ENCODE measurements at regions not wholly inside any gene's neighbourhood (a gene's known extent, or its start where the extent isn't known, plus 50 kb on each side); places are given as distances from the start of the nearest gene placed in this dataset.
A peak's percentile ranks its signal among the peaks of the same experiment; 100 is the strongest.

DNA sequence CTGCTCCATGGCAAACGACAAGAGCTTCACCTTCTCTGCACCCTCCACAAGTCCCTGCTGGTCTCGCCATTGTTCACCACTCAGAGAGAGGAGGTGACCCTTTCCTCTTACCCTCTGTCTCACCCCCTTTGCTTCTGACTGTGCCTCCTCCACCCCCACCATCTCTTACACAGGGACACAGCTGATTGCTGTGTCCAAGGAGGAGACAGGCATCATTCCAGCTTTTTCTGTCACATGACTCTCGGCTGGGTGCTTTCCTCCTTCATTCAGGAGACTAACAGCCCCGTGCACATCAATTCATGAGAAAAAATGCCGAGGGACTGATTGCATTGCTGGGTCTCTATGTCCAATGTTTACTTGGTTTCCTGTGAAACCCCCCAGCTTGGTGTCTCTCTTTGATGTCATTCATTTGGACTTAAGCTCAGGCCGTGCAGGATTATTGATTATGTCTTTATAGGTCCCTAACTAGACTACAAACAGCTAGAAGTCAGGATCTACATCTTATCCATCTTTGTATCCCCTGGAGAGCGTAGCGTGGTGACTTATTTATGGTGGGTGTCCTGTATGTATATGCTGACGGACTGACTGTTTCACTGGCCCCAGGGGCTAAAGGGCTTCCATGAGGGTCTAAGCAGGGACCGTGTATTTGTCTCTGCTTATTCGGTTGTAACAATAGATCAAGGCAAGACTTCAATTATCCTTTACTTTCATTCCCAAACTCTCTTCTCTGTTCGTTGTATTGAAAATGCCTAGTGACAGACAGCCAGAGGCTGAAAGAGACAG lies 82.2 kb upstream of the CDH13 start:
- no peak overlapping the region for H3K18ac ChIP-seq (ENCODE audit: extremely low read depth, low read length)
- POLR2A ChIA-PET (ENCODE audit: partially characterized antibody) = no interaction called here
- no peak for TF ChIP-seq GTF2F1 (IDR thresholded peaks at IDR 0.05; ENCODE audit: borderline replicate concordance, low read depth, low read length)
- no peak for TF ChIP-seq TCF12 (IDR thresholded peaks at IDR 0.05; ENCODE audit: low read depth, low read length)
- no peak for TF ChIP-seq CEBPB (IDR thresholded peaks at IDR 0.05; ENCODE audit: low read depth, low read length)
- TF ChIP-seq, protein P1, sequence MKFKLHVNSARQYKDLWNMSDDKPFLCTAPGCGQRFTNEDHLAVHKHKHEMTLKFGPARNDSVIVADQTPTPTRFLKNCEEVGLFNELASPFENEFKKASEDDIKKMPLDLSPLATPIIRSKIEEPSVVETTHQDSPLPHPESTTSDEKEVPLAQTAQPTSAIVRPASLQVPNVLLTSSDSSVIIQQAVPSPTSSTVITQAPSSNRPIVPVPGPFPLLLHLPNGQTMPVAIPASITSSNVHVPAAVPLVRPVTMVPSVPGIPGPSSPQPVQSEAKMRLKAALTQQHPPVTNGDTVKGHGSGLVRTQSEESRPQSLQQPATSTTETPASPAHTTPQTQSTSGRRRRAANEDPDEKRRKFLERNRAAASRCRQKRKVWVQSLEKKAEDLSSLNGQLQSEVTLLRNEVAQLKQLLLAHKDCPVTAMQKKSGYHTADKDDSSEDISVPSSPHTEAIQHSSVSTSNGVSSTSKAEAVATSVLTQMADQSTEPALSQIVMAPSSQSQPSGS (IDR thresholded peaks at IDR 0.05; ENCODE audit: low read length) = no peak
- TF ChIP-seq PHF8 (conservative IDR thresholded peaks at IDR 0.05; ENCODE audit: low read depth, low read length) = no peak
- TF ChIP-seq CREB1 (IDR thresholded peaks at IDR 0.05) = no peak
- TF ChIP-seq MAFK (IDR thresholded peaks at IDR 0.05; ENCODE audit: low read depth, low read length) = no peak
- TF ChIP-seq SAP30 (IDR thresholded peaks at IDR 0.05; ENCODE audit: insufficient read depth, insufficient replicate concordance, low read length) = no peak
- TF ChIP-seq BRCA1 (IDR thresholded peaks at IDR 0.05; ENCODE audit: low read depth, low read length) = no peak
- TF ChIP-seq SIRT6 (IDR thresholded peaks at IDR 0.05; ENCODE audit: low read length) = no peak
- no peak for TF ChIP-seq POLR2A (IDR thresholded peaks at IDR 0.05; ENCODE audit: control extremely low read depth in 1 of 2, low read depth in 2 of 2, low read length in 2 of 2)
- TF ChIP-seq TAF1 (IDR thresholded peaks at IDR 0.05; ENCODE audit: low read depth, low read length) = no peak
- no peak for TF ChIP-seq RXRA (IDR thresholded peaks at IDR 0.05; ENCODE audit: insufficient read depth, low read depth, low read length)

More for the DNA sequence above, 82.2 kb upstream of the CDH13 start:
- DNase-seq (ENCODE audit: low read depth in 1 of 2, low spot score in 2 of 2) (no peak), FAIRE-seq (no peak)
- no peak overlapping the region for H2AFZ ChIP-seq (ENCODE audit: low read length)
- H3K56ac ChIP-seq (replicated peaks; ENCODE audit: insufficient read length, low read depth, low read length) = no peak overlapping the region
- CTCF ChIA-PET (ENCODE audit: partially characterized antibody) = interaction anchor here (0.7 to 1.2 kb wide), 2 partner anchors 9 to 513 kb away, joined by 3 read pairs; no protein-coding TSS in a partner anchor
- no peaks in the 10 kb centered on the region for H4K20me1 ChIP-seq (replicated peaks in 1 of 2; ENCODE audit: control insufficient read depth in 1 of 2, insufficient read depth in 2 of 2, low read length in 2 of 2)
- H4K8ac ChIP-seq (ENCODE audit: extremely low read depth, insufficient read depth, low read length) = peak overlapping the region; percentile 7; the same call in 1 of the 2 replicates
- H3K36me3 ChIP-seq (ENCODE audit: control insufficient read depth in 2 of 4, insufficient read depth in 4 of 4, low read length in 3 of 4) = no peaks in the 10 kb centered on the region
- 87% methylated on average over 12 of the region's 12 CpGs; no CpG with 5 or more reads in 1 of the 2 experiments for WGBS, 2 experiments (ENCODE audit: extremely low coverage in 1 of 2, insufficient coverage in 1 of 2, insufficient read length in 1 of 2, insufficient replicate concordance in 2 of 2, low coverage in 1 of 2, low lambda C conversion rate in 2 of 2, missing lambda C conversion rate in 1 of 2)
- no peak overlapping the region for H4K5ac ChIP-seq (ENCODE audit: insufficient read length, low read depth, low read length)
- no peaks in the 10 kb centered on the region for H3K79me2 ChIP-seq (ENCODE audit: control insufficient read depth in 1 of 2, insufficient read depth in 2 of 2, low read length in 2 of 2)
- H3K4me2 ChIP-seq (ENCODE audit: insufficient read depth in 1 of 2, low read depth in 2 of 2, low read length in 2 of 2) = no peak overlapping the region
- H2BK20ac ChIP-seq (ENCODE audit: low read length) = no peak overlapping the region
- no peak overlapping the region for H3K23ac ChIP-seq (ENCODE audit: insufficient read length)
- H3K9ac ChIP-seq (replicated peaks in 1 of 4; ENCODE audit: extremely low read depth in 1 of 4, low read depth in 3 of 4, low read length in 3 of 4) = no peak overlapping the region
- H2BK5ac ChIP-seq (ENCODE audit: low read depth, low read length) = no peak overlapping the region
- no peak overlapping the region for H3K14ac ChIP-seq (ENCODE audit: insufficient read length)
- no peak overlapping the region for H2BK12ac ChIP-seq (ENCODE audit: low read depth, low read length)
- H2AK5ac ChIP-seq (ENCODE audit: low read depth, low read length) = no peak overlapping the region
- H2BK15ac ChIP-seq (ENCODE audit: low read length) = no peak overlapping the region
- no peaks in the 10 kb centered on the region for H3K27me3 ChIP-seq (replicated peaks in 1 of 4; ENCODE audit: control insufficient read depth in 3 of 4, extremely low read depth in 1 of 4, insufficient read depth in 3 of 4, low read length in 3 of 4)
- no peak overlapping the region for H3K27ac ChIP-seq (ENCODE audit: low read depth, low read length)
- H4K91ac ChIP-seq (replicated peaks; ENCODE audit: insufficient read length, low read length) = no peak overlapping the region
- H3K79me1 ChIP-seq (ENCODE audit: low read depth, low read length) = no peaks in the 10 kb centered on the region
- H3K9me3 ChIP-seq (ENCODE audit: insufficient read depth in 2 of 2, low read depth in 1 of 2, low read length in 1 of 2) = no peaks in the 10 kb centered on the region
- H2BK120ac ChIP-seq (replicated peaks; ENCODE audit: low read depth, low read length) = no peak overlapping the region
- no peak overlapping the region for H3K4me3 ChIP-seq (ENCODE audit: extremely low read depth in 1 of 4, insufficient read depth in 2 of 4, low read depth in 3 of 4, low read length in 4 of 4)
- 0 out of 2 replicates have a peak, but pooled peaks cover 1% of the 10 kb centered on the region for H3K23me2 ChIP-seq (ENCODE audit: low read depth, low read length)
- H3K4ac ChIP-seq (replicated peaks; ENCODE audit: insufficient read length, low read depth, low read length) = no peak overlapping the region
- no peaks in the 10 kb centered on the region for H3K4me1 ChIP-seq (replicated peaks in 1 of 4; ENCODE audit: control insufficient read depth in 3 of 4, insufficient read depth in 4 of 4, low read length in 3 of 4)

Data from H1 (cell line).